DND-41 (cell line): ENCODE measurements at regions not wholly inside any gene's neighbourhood (a gene's known extent, or its start where the extent isn't known, plus 50 kb on each side); places are given as distances from the start of the nearest gene placed in this dataset.

ENCODE experiments used
- ATAC-seq: fragments of 200-7000 bp; cut with Tn5 transposase; 3 replicates; pipeline ENCODE4 v1.9.1; 2021; ENCODE audit warnings: low read depth; ENCODE audit not compliant: insufficient read depth
- DNase-seq: peaks from one replicate; pipeline ENCODE4 v3.0.0-alpha.2; 2020
- H2AFZ ChIP-seq: 2 replicates; pipeline ENCODE4 v1.6.0; 2012; ENCODE audit warnings: low read depth, low read length
- H3K27ac ChIP-seq: 2 replicates; pipeline ENCODE4 v1.5.1; 2012; ENCODE audit warnings: low read length, inconsistent platforms
- H3K27me3 ChIP-seq: fragments of 200-600 bp; sonication (generic); 2 replicates; pipeline ENCODE4 v1.6.0; 2012; ENCODE audit warnings: low read length, mild to moderate bottlenecking, inconsistent platforms; ENCODE audit not compliant: insufficient read depth, poor library complexity
- H3K36me3 ChIP-seq: 2 replicates; pipeline ENCODE4 v1.5.1; 2012; ENCODE audit warnings: low read length, inconsistent platforms; ENCODE audit not compliant: insufficient read depth
- H3K4me1 ChIP-seq: 2 replicates; pipeline ENCODE4 v1.5.1; 2012; ENCODE audit warnings: mild to moderate bottlenecking, low read length; ENCODE audit not compliant: insufficient read depth
- H3K4me2 ChIP-seq: 2 replicates; pipeline ENCODE4 v1.6.0; 2012; ENCODE audit warnings: mild to moderate bottlenecking, moderate library complexity, low read length, inconsistent platforms; ENCODE audit not compliant: insufficient read depth
- H3K4me3 ChIP-seq, 2 experiments: fragments of 200-600 bp in 1 of 2; shearing (Covaris generic) in 1 of 2; 2 replicates each; pipeline ENCODE4 v1.5.1; 2012 to 2016; ENCODE audit warnings: inconsistent platforms in 2 of 2, low read length in 2 of 2, mild to moderate bottlenecking in 2 of 2, low read depth in 1 of 2, moderate library complexity in 1 of 2
- H3K79me2 ChIP-seq: 2 replicates; pipeline ENCODE4 v1.6.0; 2012; ENCODE audit warnings: low read length, inconsistent platforms; ENCODE audit not compliant: insufficient read depth
- H3K9ac ChIP-seq: 2 replicates; pipeline ENCODE4 v1.6.0; 2012; ENCODE audit warnings: low read depth, mild to moderate bottlenecking, inconsistent platforms, low read length, moderate library complexity
- H3K9me3 ChIP-seq: 2 replicates; pipeline ENCODE4 v1.5.1; 2012; ENCODE audit warnings: low read length, moderate library complexity, mild to moderate bottlenecking, inconsistent platforms; ENCODE audit not compliant: insufficient read depth, severe bottlenecking
- H4K20me1 ChIP-seq: 2 replicates; pipeline ENCODE4 v1.6.0; 2012; ENCODE audit warnings: low read length; ENCODE audit not compliant: insufficient read depth
- EZH2 ChIP-seq: IDR thresholded peaks from 3 replicates; pipeline ENCODE4 v1.6.1; 2012; ENCODE audit warnings: borderline replicate concordance, low read depth, mild to moderate bottlenecking, moderate library complexity, low read length, inconsistent platforms; ENCODE audit not compliant: severe bottlenecking
- TF ChIP-seq, protein P1 (sequence below): IDR thresholded peaks from 2 replicates; pipeline ENCODE4 v1.5.1; 2012; ENCODE audit warnings: borderline replicate concordance, low read length, moderate library complexity, mild to moderate bottlenecking; ENCODE audit not compliant: poor library complexity, severe bottlenecking; ENCODE audit errors: extremely low read depth

GRCh38 chr20:24328901-24329300 lies 140.5 kb upstream of the SYNDIG1 start:
- Histone ChIP-seq H3K27ac (no peak overlapping the region), H2AFZ (no peak overlapping the region), H3K79me2 (no peaks in the 10 kb centered on the region), H3K9me3 (no peaks in the 10 kb centered on the region), H3K4me1 (peaks cover 21% of the 10 kb centered on the region), H3K9ac (no peak overlapping the region), H3K36me3 (no peaks in the 10 kb centered on the region), H3K4me2 (no peak overlapping the region), H3K27me3 (no peaks in the 10 kb centered on the region), H3K4me3 (no peak overlapping the region), H4K20me1 (no peaks in the 10 kb centered on the region)
- TF ChIP-seq, protein P1, sequence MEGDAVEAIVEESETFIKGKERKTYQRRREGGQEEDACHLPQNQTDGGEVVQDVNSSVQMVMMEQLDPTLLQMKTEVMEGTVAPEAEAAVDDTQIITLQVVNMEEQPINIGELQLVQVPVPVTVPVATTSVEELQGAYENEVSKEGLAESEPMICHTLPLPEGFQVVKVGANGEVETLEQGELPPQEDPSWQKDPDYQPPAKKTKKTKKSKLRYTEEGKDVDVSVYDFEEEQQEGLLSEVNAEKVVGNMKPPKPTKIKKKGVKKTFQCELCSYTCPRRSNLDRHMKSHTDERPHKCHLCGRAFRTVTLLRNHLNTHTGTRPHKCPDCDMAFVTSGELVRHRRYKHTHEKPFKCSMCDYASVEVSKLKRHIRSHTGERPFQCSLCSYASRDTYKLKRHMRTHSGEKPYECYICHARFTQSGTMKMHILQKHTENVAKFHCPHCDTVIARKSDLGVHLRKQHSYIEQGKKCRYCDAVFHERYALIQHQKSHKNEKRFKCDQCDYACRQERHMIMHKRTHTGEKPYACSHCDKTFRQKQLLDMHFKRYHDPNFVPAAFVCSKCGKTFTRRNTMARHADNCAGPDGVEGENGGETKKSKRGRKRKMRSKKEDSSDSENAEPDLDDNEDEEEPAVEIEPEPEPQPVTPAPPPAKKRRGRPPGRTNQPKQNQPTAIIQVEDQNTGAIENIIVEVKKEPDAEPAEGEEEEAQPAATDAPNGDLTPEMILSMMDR: no peak
- no peak for TF ChIP-seq EZH2
- DNase-seq (no peak), ATAC-seq (no peak)

GRCh38 chr20:24321973-24322372 lies 147.5 kb upstream of the SYNDIG1 start:
- H3K9ac ChIP-seq: no peak overlapping the region
- DNase-seq (no peak), ATAC-seq (no peak)
- no peaks in the 10 kb centered on the region for H3K36me3 ChIP-seq
- no peak overlapping the region for H3K4me2 ChIP-seq
- H3K9me3 ChIP-seq: no peaks in the 10 kb centered on the region
- no peak for TF ChIP-seq EZH2
- TF ChIP-seq, protein P1: no peak
- no peak overlapping the region for H3K4me3 ChIP-seq
- H3K79me2 ChIP-seq: no peaks in the 10 kb centered on the region
- no peaks in the 10 kb centered on the region for H3K27me3 ChIP-seq
- no peak overlapping the region for H2AFZ ChIP-seq
- H4K20me1 ChIP-seq: no peaks in the 10 kb centered on the region
- no peak overlapping the region for H3K27ac ChIP-seq
- H3K4me1 ChIP-seq: peaks cover 28% of the 10 kb centered on the region

DNA sequence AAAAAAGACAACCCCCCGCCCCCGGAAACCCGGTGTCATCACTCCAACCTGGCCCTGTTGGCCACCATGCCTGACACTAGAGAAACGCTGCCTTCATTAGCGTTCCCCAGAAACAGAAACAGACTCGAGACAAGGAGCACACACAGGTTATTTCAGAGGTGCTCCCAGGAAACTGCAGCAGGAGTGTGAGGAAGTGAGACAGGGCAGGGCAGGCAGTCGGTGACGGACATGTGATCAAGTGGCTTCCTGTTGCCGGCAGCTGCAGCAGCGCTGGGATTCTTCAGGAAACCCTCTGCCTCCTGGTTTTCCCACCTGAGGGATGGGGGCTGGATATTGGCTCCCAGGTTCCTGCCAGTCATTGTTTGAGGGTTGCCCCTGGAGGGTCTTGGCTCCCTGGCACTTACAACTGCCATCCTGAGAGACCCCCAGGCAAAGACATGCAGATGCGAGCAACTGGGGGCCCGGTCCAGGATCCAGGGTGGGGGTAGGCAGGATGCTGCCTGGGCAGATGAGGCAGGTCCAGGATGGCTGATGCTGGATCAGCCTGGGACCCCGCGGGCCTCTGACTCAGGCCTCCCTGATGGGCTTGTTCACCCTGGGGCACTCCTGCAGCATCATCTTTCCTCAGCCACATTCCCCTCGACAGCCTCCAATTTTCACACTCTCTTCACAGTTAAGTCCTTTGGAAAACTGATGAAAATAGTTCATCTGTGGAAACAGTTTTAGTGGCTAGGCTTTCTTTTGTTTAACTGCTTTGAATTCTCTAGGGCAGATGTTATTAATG lies 150.7 kb upstream of the SYNDIG1 start:
- no peak overlapping the region for H2AFZ ChIP-seq
- no peak overlapping the region for H3K9ac ChIP-seq
- TF ChIP-seq, protein P1: no peak
- TF ChIP-seq EZH2: no peak
- no peaks in the 10 kb centered on the region for H3K27me3 ChIP-seq
- H3K36me3 ChIP-seq: no peaks in the 10 kb centered on the region
- no peaks in the 10 kb centered on the region for H3K9me3 ChIP-seq
- no peak overlapping the region for H3K27ac ChIP-seq
- H3K4me3 ChIP-seq: no peak overlapping the region
- DNase-seq (no peak), ATAC-seq (no peak; the same call in 2 of the 3 replicates)
- no peak overlapping the region for H3K4me2 ChIP-seq
- peaks cover 6% of the 10 kb centered on the region for H3K4me1 ChIP-seq
- H3K79me2 ChIP-seq: no peaks in the 10 kb centered on the region
- H4K20me1 ChIP-seq: no peaks in the 10 kb centered on the region
